ENCODE measurements at regions not wholly inside any gene's neighbourhood (a gene's known extent, or its start where the extent isn't known, plus 50 kb on each side); places are given as distances from the start of the nearest gene placed in this dataset.

- FAIRE-seq, result no peak
- H3K4me3 ChIP-seq, result no peak overlapping the region
- CTCF ChIA-PET, result no interaction called here
Measured at GRCh38 chr7:125804273-125804672, 874.6 kb upstream of the POT1 start.

GRCh38 chr7:125780153-125780552, 850.5 kb upstream of the POT1 start:
- Histone ChIP-seq H3K4me3 (no peak overlapping the region), H3K9me3 (no peaks in the 10 kb centered on the region), H3K4me1 (no peaks in the 10 kb centered on the region), H3K27ac (no peak overlapping the region), H3K4me2 (no peak overlapping the region)
- FAIRE-seq, result no peak
- ChIA-PET POLR2A (no interaction called here), CTCF (no interaction called here)
- 0% methylated on average over 1 of the region's 1 CpG for WGBS (ENCODE audit: missing lambda C conversion rate)
- DNase-seq (ENCODE audit: low read depth in 1 of 2, low spot score in 1 of 2), result no peak
- ATAC-seq, result no peak
- peak; percentile 68 for TF ChIP-seq MAFK (IDR thresholded peaks at IDR 0.05; ENCODE audit: partially characterized antibody)
- TF ChIP-seq NFE2L2 (conservative IDR thresholded peaks at IDR 0.05; ENCODE audit: low read length), result no peak
- no peak for TF ChIP-seq USF2 (IDR thresholded peaks at IDR 0.05)
- no peak for TF ChIP-seq FOSL2 (IDR thresholded peaks at IDR 0.05)
- no peak for TF ChIP-seq FOSL2 (CRISPR knock-in tag; IDR thresholded peaks at IDR 0.05)
- no peak for TF ChIP-seq HOXA7 (CRISPR knock-in tag; IDR thresholded peaks at IDR 0.05)
- no peak for TF ChIP-seq ZC3H11A (IDR thresholded peaks at IDR 0.05)
- TF ChIP-seq NPAS2 (CRISPR knock-in tag; IDR thresholded peaks at IDR 0.05; ENCODE audit: borderline replicate concordance), result no peak

More at GRCh38 chr7:125804273-125804672, 874.6 kb upstream of the POT1 start:
- POLR2A ChIA-PET, result no interaction called here
- H3K9me3 ChIP-seq, result no peaks in the 10 kb centered on the region
- H3K4me1 ChIP-seq, result no peaks in the 10 kb centered on the region
- no peak overlapping the region for H3K27ac ChIP-seq
- no peak for ATAC-seq
- no peak overlapping the region for H3K4me2 ChIP-seq
- no peak for DNase-seq (ENCODE audit: low read depth in 1 of 2, low spot score in 1 of 2)
- TF ChIP-seq MAX (IDR thresholded peaks at IDR 0.05) (no peak), MYC (IDR thresholded peaks at IDR 0.05; ENCODE audit: borderline replicate concordance, low read length) (no peak), NPAS2 (CRISPR knock-in tag; IDR thresholded peaks at IDR 0.05; ENCODE audit: borderline replicate concordance) (no peak), EHF (CRISPR knock-in tag; IDR thresholded peaks at IDR 0.05) (no peak), REST (IDR thresholded peaks at IDR 0.05) (no peak), PBX3 (IDR thresholded peaks at IDR 0.05) (no peak), CEBPB (IDR thresholded peaks at IDR 0.05) (no peak), BHLHE40 (IDR thresholded peaks at IDR 0.05; ENCODE audit: low read depth, low read length) (no peak)

GRCh38 chr7:125775317-125775716, 845.7 kb upstream of the POT1 start:
- FAIRE-seq (no peak), DNase-seq (ENCODE audit: low read depth in 1 of 2, low spot score in 1 of 2) (no peak), ATAC-seq (no peak)
- no peak overlapping the region for H3K4me2 ChIP-seq
- H3K9me3 ChIP-seq, result no peaks in the 10 kb centered on the region
- H3K4me3 ChIP-seq, result no peak overlapping the region
- H3K27ac ChIP-seq, result no peak overlapping the region
- TF ChIP-seq RCOR1 (IDR thresholded peaks at IDR 0.05; ENCODE audit: low read depth, low read length) (no peak), CHD2 (IDR thresholded peaks at IDR 0.05; ENCODE audit: low read length, partially characterized antibody) (no peak), KDM5A (IDR thresholded peaks at IDR 0.05) (no peak), NR3C1 (IDR thresholded peaks at IDR 0.05) (no peak), HOXA7 (CRISPR knock-in tag; IDR thresholded peaks at IDR 0.05) (no peak), POLR2AphosphoS2 (conservative IDR thresholded peaks at IDR 0.05; ENCODE audit: low read length) (no peak), MYC (IDR thresholded peaks at IDR 0.05; ENCODE audit: borderline replicate concordance, low read length) (no peak), HOXB13 (CRISPR knock-in tag; IDR thresholded peaks at IDR 0.05; ENCODE audit: low read depth) (no peak), MAX (IDR thresholded peaks at IDR 0.05) (no peak), JUN (IDR thresholded peaks at IDR 0.05) (no peak), EHF (CRISPR knock-in tag; IDR thresholded peaks at IDR 0.05) (no peak), MAZ (IDR thresholded peaks at IDR 0.05; ENCODE audit: borderline replicate concordance, low read depth, low read length) (no peak), HDAC2 (IDR thresholded peaks at IDR 0.05) (no peak), CHD4 (IDR thresholded peaks at IDR 0.05; ENCODE audit: borderline replicate concordance) (no peak), EP300 (IDR thresholded peaks at IDR 0.05) (no peak), GATA3 (IDR thresholded peaks at IDR 0.05; ENCODE audit: borderline replicate concordance) (no peak)
- CTCF ChIA-PET, result no interaction called here
- 4% methylated on average over 4 of the region's 4 CpGs for WGBS (ENCODE audit: missing lambda C conversion rate)
- no peaks in the 10 kb centered on the region for H3K4me1 ChIP-seq
- POLR2A ChIA-PET, result no interaction called here
